Stimulated activated CD8-positive, alpha-beta memory T cell treated with anti-CD3 and anti-CD28 coated beads, Interleukin-12 subunit alpha, Interleukin-12 subunit beta, amount 100 ng/mL, for 24 hours (primary cell): ENCODE measurements at regions not wholly inside any gene's neighbourhood (a gene's known extent, or its start where the extent isn't known, plus 50 kb on each side); places are given as distances from the start of the nearest gene placed in this dataset.
"Not testable (repeated sequence)": the region's sequence is repeated elsewhere in the genome, so short reads cannot be mapped to it uniquely, and the experiment has no call there.

Source experiments
- DNase-seq: peaks from one replicate; pipeline ENCODE4 v3.0.0-alpha.2; 2020; ENCODE audit errors: extremely low read depth

- no peak for DNase-seq
These were observed 347.0 kb upstream of the ID2 start for GRCh38 chr2:8334866-8335325.

- DNase-seq: no peak
These were observed 346.1 kb upstream of the ID2 start for GRCh38 chr2:8335801-8336200.

- DNase-seq: no peak
These were observed 344.5 kb upstream of the ID2 start for GRCh38 chr2:8337321-8337720.

GRCh38 chr2:8342407-8342806 lies 339.4 kb upstream of the ID2 start:
- DNase-seq: no peak

- DNase-seq: no peak
These were observed 338.8 kb upstream of the ID2 start for GRCh38 chr2:8343031-8343430.

GRCh38 chr2:8344144-8345097 lies 337.4 kb upstream of the ID2 start:
- no peak for DNase-seq

- no peak for DNase-seq
These were observed 336.7 kb upstream of the ID2 start for GRCh38 chr2:8345200-8345599.

- no peak for DNase-seq
These were observed 335.6 kb upstream of the ID2 start for GRCh38 chr2:8346208-8346607.

- no peak for DNase-seq
These were observed 335.0 kb upstream of the ID2 start for GRCh38 chr2:8346706-8347430.

GRCh38 chr2:8348911-8349310 lies 332.9 kb upstream of the ID2 start:
- not testable (repeated sequence) for DNase-seq

GRCh38 chr2:8352296-8352695 lies 329.6 kb upstream of the ID2 start:
- DNase-seq: no peak

- DNase-seq: no peak
These were observed 328.9 kb upstream of the ID2 start for GRCh38 chr2:8352989-8353388.

GRCh38 chr2:8355102-8355859 lies 326.6 kb upstream of the ID2 start:
- DNase-seq: no peak

- no peak for DNase-seq
These were observed 323.9 kb upstream of the ID2 start for GRCh38 chr2:8357738-8358518.

- DNase-seq: no peak
These were observed 319.9 kb upstream of the ID2 start for GRCh38 chr2:8361930-8362329.

GRCh38 chr2:8363161-8363560 lies 318.7 kb upstream of the ID2 start:
- DNase-seq: no peak

- no peak for DNase-seq
These were observed 317.2 kb upstream of the ID2 start for GRCh38 chr2:8364668-8365067.

GRCh38 chr2:8365331-8365910 lies 316.4 kb upstream of the ID2 start:
- no peak for DNase-seq

- DNase-seq: no peak
These were observed 314.0 kb upstream of the ID2 start for GRCh38 chr2:8367833-8368232.

- DNase-seq: no peak
These were observed 313.4 kb upstream of the ID2 start for GRCh38 chr2:8368463-8368862.

- DNase-seq: no peak
These were observed 312.3 kb upstream of the ID2 start for GRCh38 chr2:8369522-8369921.
